HFFc6 (cell line): ENCODE measurements at regions not wholly inside any gene's neighbourhood (a gene's known extent, or its start where the extent isn't known, plus 50 kb on each side); places are given as distances from the start of the nearest gene placed in this dataset.

Experiments
- DNase-seq: peaks from one replicate; pipeline ENCODE4 v3.0.0-alpha.2; 2018
- H3K27ac Mint-ChIP-seq: 2 replicates; pipeline ENCODE4 v1.8.0; 2020; ENCODE audit warnings: mild to moderate bottlenecking, mixed read lengths
- H3K27me3 Mint-ChIP-seq: 2 replicates; pipeline ENCODE4 v1.8.0; 2021; ENCODE audit warnings: mild to moderate bottlenecking, moderate library complexity, mixed read lengths; ENCODE audit not compliant: insufficient read depth
- H3K36me3 Mint-ChIP-seq: 2 replicates; pipeline ENCODE4 v1.8.0; 2021; ENCODE audit warnings: low read depth, mixed read lengths
- H3K4me1 Mint-ChIP-seq: 2 replicates; pipeline ENCODE4 v1.8.0; 2020; ENCODE audit warnings: low read depth, mixed read lengths
- H3K4me3 Mint-ChIP-seq: 2 replicates; pipeline ENCODE4 v1.8.0; 2020; ENCODE audit warnings: mild to moderate bottlenecking, moderate library complexity, mixed read lengths
- H3K9me3 Mint-ChIP-seq: 2 replicates; pipeline ENCODE4 v1.8.0; 2020; ENCODE audit warnings: mild to moderate bottlenecking, mixed read lengths
- CTCF ChIP-seq: fragments of 200-600 bp; sonication (generic); IDR thresholded peaks from 2 replicates; pipeline ENCODE4 v1.5.0; 2021; ENCODE audit warnings: antibody characterized with exemption, mild to moderate bottlenecking

DNA sequence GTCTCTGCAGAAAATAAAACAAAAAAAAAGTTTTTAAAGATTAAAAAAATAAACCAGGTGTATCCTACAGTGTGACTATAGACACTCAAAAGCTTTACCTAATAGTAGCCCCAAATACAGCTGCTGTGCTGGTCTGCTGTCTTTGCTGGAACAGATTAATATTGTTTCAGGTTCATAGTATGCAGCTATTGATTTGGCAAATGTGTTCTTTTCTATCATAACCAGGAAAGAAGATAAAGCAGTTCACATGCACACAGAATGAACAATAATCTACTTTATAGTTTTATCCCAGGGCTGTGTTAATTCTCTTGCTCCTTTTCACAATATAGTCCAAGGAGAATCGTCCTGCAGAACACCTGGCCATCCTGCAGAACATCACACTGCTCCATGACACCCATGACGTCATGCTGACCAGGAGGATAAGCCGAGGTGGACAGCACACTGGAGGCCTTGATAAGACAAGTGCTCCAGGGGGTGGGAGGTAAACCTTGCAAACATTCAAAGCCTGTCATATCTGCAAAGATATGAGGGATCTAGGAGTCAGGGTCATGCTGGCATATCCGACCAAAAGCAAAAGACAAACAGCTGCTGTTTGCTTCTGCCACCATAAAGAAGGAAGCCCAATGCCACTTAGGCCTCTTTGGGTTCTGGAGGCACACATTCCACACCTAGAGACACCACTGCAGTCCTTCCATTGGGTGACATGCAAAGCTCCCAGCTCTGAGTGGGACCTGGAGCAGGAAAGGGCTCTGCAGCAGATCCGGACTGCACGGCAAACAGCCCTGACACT is 86.1 kb upstream of the SLC2A1 start:
- Mint-ChIP-seq H3K4me1 (peaks cover 29% of the 10 kb centered on the region), H3K4me3 (no peak overlapping the region), H3K9me3 (no peaks in the 10 kb centered on the region)

DNA sequence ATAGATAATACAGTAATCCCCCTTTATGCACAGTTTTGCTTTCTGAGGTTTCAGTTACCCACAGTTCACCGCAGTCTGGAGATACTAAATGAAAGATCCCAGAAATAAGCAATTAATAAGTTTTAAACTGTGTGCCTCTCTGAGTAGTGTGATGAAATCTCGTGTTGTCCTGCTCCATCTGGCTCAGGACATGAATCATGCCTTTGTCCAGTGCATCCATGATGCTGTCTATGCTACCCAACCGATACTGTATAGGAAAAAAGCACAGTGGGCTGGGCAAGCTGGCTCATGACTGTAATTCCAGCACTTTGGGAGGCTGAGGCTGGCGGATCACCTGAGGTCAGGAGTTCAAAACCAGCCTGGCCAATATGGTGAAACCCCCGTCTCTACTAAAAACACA is 85.0 kb upstream of the SLC2A1 start:
- H3K4me3 Mint-ChIP-seq = no peak overlapping the region
- no peak for DNase-seq
- peaks cover 18% of the 10 kb centered on the region for H3K27me3 Mint-ChIP-seq
- H3K27ac Mint-ChIP-seq = no peak overlapping the region; the same call in 1 of the 2 replicates
- peaks cover 20% of the 10 kb centered on the region for H3K4me1 Mint-ChIP-seq
- H3K9me3 Mint-ChIP-seq = no peaks in the 10 kb centered on the region
- H3K36me3 Mint-ChIP-seq = no peaks in the 10 kb centered on the region
- TF ChIP-seq CTCF = no peak

More for the DNA sequence above, 86.1 kb upstream of the SLC2A1 start:
- DNase-seq = no peak
- Mint-ChIP-seq H3K27me3 (peaks cover 18% of the 10 kb centered on the region), H3K36me3 (no peaks in the 10 kb centered on the region), H3K27ac (no peak overlapping the region)
- TF ChIP-seq CTCF = no peak

DNA sequence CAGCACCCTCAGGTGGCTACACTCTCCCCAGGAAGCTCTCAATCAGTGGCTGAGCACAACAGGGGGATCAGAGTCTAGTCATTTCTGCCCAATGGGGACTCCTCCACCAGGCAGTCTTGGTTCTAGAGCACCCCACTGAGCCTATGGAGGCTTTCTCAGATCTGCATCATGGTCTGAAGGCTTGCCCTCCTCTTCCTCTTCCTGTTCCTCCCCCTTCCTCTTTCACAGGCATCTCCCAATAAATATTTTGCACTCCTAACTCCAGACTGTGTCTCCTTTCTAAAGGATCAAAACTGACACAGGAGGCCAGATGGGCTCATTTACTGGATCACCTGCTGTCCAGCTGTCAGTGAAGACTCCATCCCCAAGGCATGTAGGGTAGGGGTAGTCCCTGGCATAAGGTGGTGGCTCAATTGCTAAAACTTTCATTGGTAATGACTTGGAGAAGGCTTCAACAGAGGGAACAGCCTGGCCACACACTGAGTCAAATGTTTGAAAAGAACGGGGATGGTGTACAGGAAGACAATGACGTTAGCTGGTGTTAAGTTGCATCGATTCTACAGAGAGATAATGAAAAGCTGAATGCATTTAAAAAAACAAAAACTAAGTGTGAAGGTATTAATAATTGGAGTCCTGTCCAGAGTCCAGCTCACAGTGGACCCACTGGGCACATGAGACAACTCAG is 84.2 kb upstream of the SLC2A1 start:
- H3K36me3 Mint-ChIP-seq = no peaks in the 10 kb centered on the region
- no peak for TF ChIP-seq CTCF
- no peak overlapping the region for H3K4me3 Mint-ChIP-seq
- peaks cover 22% of the 10 kb centered on the region for H3K27me3 Mint-ChIP-seq
- no peak for DNase-seq
- peaks cover 20% of the 10 kb centered on the region for H3K4me1 Mint-ChIP-seq
- H3K27ac Mint-ChIP-seq = no peak overlapping the region
- no peaks in the 10 kb centered on the region for H3K9me3 Mint-ChIP-seq

GRCh38 chr1:43042127-43042526 is 83.5 kb upstream of the SLC2A1 start:
- Mint-ChIP-seq H3K4me1 (peaks cover 20% of the 10 kb centered on the region), H3K27ac (no peak overlapping the region), H3K36me3 (no peaks in the 10 kb centered on the region), H3K9me3 (no peaks in the 10 kb centered on the region), H3K27me3 (peaks cover 26% of the 10 kb centered on the region), H3K4me3 (no peak overlapping the region)
- DNase-seq = no peak
- no peak for TF ChIP-seq CTCF

GRCh38 chr1:43041591-43041990 is 82.9 kb upstream of the SLC2A1 start:
- H3K27me3 Mint-ChIP-seq = peaks cover 24% of the 10 kb centered on the region
- no peak for DNase-seq
- H3K9me3 Mint-ChIP-seq = no peaks in the 10 kb centered on the region
- H3K36me3 Mint-ChIP-seq = no peaks in the 10 kb centered on the region
- no peak overlapping the region for H3K27ac Mint-ChIP-seq
- no peak for TF ChIP-seq CTCF
- peaks cover 25% of the 10 kb centered on the region for H3K4me1 Mint-ChIP-seq
- no peak overlapping the region for H3K4me3 Mint-ChIP-seq
